OCI-LY7 (cell line): ENCODE measurements at regions not wholly inside any gene's neighbourhood (a gene's known extent, or its start where the extent isn't known, plus 50 kb on each side); places are given as distances from the start of the nearest gene placed in this dataset.

ENCODE experiments used
- EZH2phosphoT487 ChIP-seq: fragments of 200-600 bp; sonication (generic); IDR thresholded peaks from 2 replicates; pipeline ENCODE4 v1.6.1; 2018; ENCODE audit warnings: low read depth, borderline replicate concordance, mild to moderate bottlenecking, mixed run types, antibody characterized with exemption, low read length, moderate library complexity, mixed read lengths
- TF ChIP-seq, protein P1 (sequence below): fragments of 200-600 bp; sonication (generic); conservative IDR thresholded peaks from 2 replicates; pipeline ENCODE4 v1.5.1; 2014; ENCODE audit warnings: mild to moderate bottlenecking, antibody characterized with exemption, low read length, moderate library complexity, mixed read lengths

DNA sequence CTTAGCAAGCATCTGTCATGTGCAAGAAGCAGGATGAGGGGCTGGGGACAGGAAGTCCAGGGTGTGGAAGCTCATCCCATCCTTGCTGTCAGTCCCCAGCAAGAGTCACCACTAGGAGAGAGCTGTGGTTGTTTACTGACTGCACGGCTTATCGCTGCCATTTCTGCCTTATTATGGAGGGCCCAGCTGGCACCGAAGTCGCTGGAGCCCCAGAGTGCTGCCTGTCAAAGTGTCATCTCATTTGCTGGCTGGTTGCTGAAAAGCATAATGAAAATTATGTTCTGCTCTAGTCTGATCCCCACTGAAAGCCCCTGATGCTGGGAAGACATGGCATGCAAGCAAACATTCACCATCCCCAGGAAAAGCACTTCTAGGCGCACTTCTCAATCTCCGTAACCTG lies 642.7 kb downstream of the NPHP4 start:
- TF ChIP-seq, protein P1, sequence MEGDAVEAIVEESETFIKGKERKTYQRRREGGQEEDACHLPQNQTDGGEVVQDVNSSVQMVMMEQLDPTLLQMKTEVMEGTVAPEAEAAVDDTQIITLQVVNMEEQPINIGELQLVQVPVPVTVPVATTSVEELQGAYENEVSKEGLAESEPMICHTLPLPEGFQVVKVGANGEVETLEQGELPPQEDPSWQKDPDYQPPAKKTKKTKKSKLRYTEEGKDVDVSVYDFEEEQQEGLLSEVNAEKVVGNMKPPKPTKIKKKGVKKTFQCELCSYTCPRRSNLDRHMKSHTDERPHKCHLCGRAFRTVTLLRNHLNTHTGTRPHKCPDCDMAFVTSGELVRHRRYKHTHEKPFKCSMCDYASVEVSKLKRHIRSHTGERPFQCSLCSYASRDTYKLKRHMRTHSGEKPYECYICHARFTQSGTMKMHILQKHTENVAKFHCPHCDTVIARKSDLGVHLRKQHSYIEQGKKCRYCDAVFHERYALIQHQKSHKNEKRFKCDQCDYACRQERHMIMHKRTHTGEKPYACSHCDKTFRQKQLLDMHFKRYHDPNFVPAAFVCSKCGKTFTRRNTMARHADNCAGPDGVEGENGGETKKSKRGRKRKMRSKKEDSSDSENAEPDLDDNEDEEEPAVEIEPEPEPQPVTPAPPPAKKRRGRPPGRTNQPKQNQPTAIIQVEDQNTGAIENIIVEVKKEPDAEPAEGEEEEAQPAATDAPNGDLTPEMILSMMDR: no peak
- TF ChIP-seq EZH2phosphoT487: no peak
